ENCODE measurements at regions not wholly inside any gene's neighbourhood (a gene's known extent, or its start where the extent isn't known, plus 50 kb on each side); places are given as distances from the start of the nearest gene placed in this dataset.
"Not testable (repeated sequence)": the region's sequence is repeated elsewhere in the genome, so short reads cannot be mapped to it uniquely, and the experiment has no call there.

- no peak for TF ChIP-seq PAXIP1 (CRISPR knock-in tag; conservative IDR thresholded peaks at IDR 0.05)
Observed at GRCh38 chr1:29387210-29387609, 150.9 kb downstream of the PTPRU start (continued).

- H3K9ac ChIP-seq (ENCODE audit: insufficient read depth, low read depth, low read length); DNase-seq (ENCODE audit: low spot score); FAIRE-seq; POLR2A ChIA-PET; H2AFZ ChIP-seq (ENCODE audit: low read length); H3K4me3 ChIP-seq (replicated peaks in 1 of 3; ENCODE audit: insufficient read depth in 1 of 3, low read depth in 2 of 3, low read length in 3 of 3); H3K4me1 ChIP-seq (ENCODE audit: insufficient read depth, low read length); ATAC-seq; H3K36me3 ChIP-seq (replicated peaks in 1 of 2; ENCODE audit: control insufficient read depth in 1 of 2, insufficient read depth in 2 of 2, low read length in 2 of 2); BruUV-seq (replicated peaks); H3K27ac ChIP-seq (ENCODE audit: extremely low read length, insufficient read depth, low read length); H3K4me2 ChIP-seq (ENCODE audit: low read depth, low read length); CTCF ChIA-PET (ENCODE audit: low intra/inter-chr PET ratio, low total read pairs); H3K9me3 ChIP-seq (ENCODE audit: low read length); intact Hi-C loops (cut with micrococcal nuclease; ENCODE audit: unreplicated experiment); H3K27me3 ChIP-seq (ENCODE audit: control insufficient read depth in 1 of 2, insufficient read depth in 2 of 2, low read length in 2 of 2); H3K79me2 ChIP-seq (ENCODE audit: insufficient read depth, low read length); H4K20me1 ChIP-seq (ENCODE audit: insufficient read depth, low read length): not testable (repeated sequence)
- in situ Hi-C loops (cut with HindIII; ENCODE audit: extremely low pct_ligation_motif_present, low pct_unique_long_range_greater_than_20kb), result loop anchor here (25.0 kb wide), 1 partner anchor 701 kb away; no protein-coding TSS in a partner anchor
- 100% methylated on average over 1 of the region's 1 CpG for WGBS (ENCODE audit: low lambda C conversion rate)
Observed at GRCh38 chr1:29386453-29386852, 150.1 kb downstream of the PTPRU start.

- Histone ChIP-seq H3K36me3 (replicated peaks in 1 of 2; ENCODE audit: control insufficient read depth in 1 of 2, insufficient read depth in 2 of 2, low read length in 2 of 2) (no peaks in the 10 kb centered on the region), H3K9me3 (ENCODE audit: low read length) (no peaks in the 10 kb centered on the region), H3K79me2 (ENCODE audit: insufficient read depth, low read length) (no peaks in the 10 kb centered on the region), H2AFZ (ENCODE audit: low read length) (no peak overlapping the region), H3K27ac (ENCODE audit: extremely low read length, insufficient read depth, low read length) (no peak overlapping the region), H3K4me2 (ENCODE audit: low read depth, low read length) (no peak overlapping the region), H3K4me3 (replicated peaks in 1 of 3; ENCODE audit: insufficient read depth in 1 of 3, low read depth in 2 of 3, low read length in 3 of 3) (no peak overlapping the region), H3K27me3 (ENCODE audit: control insufficient read depth in 1 of 2, insufficient read depth in 2 of 2, low read length in 2 of 2) (peaks cover 1 to 7% of the 10 kb centered on the region in 2 experiments; a peak in 2 of 5 replicates), H3K4me1 (ENCODE audit: insufficient read depth, low read length) (no peaks in the 10 kb centered on the region), H4K20me1 (ENCODE audit: insufficient read depth, low read length) (no peaks in the 10 kb centered on the region), H3K9ac (ENCODE audit: insufficient read depth, low read depth, low read length) (no peak overlapping the region)
- no TSS peak for BruUV-seq (replicated peaks)
- FAIRE-seq (no peak), ATAC-seq (no peak), DNase-seq (ENCODE audit: low spot score) (no peak)
- ChIA-PET POLR2A (no interaction called here), CTCF (ENCODE audit: low intra/inter-chr PET ratio, low total read pairs) (no interaction called here)
- in situ Hi-C loops (cut with HindIII; ENCODE audit: extremely low pct_ligation_motif_present, low pct_unique_long_range_greater_than_20kb), result loop anchor here (25.0 kb wide), 1 partner anchor 701 kb away; no protein-coding TSS in a partner anchor
- 10% methylated on average over 5 of the region's 5 CpGs for WGBS (ENCODE audit: low lambda C conversion rate)
- TF ChIP-seq ZNF567 (CRISPR knock-in tag; IDR thresholded peaks at IDR 0.05; ENCODE audit: borderline replicate concordance), result no peak
- TF ChIP-seq ZNF646 (CRISPR knock-in tag; IDR thresholded peaks at IDR 0.05), result no peak
- TF ChIP-seq ZSCAN9 (CRISPR knock-in tag; IDR thresholded peaks at IDR 0.05; ENCODE audit: borderline replicate concordance), result no peak
- no peak for TF ChIP-seq SSRP1 (CRISPR knock-in tag; IDR thresholded peaks at IDR 0.05)
- intact Hi-C loops (cut with micrococcal nuclease; ENCODE audit: unreplicated experiment), result no loop called here
Observed at GRCh38 chr1:29385966-29386365, 149.6 kb downstream of the PTPRU start.
